ENCODE measurements at regions not wholly inside any gene's neighbourhood (a gene's known extent, or its start where the extent isn't known, plus 50 kb on each side); places are given as distances from the start of the nearest gene placed in this dataset.

DNA sequence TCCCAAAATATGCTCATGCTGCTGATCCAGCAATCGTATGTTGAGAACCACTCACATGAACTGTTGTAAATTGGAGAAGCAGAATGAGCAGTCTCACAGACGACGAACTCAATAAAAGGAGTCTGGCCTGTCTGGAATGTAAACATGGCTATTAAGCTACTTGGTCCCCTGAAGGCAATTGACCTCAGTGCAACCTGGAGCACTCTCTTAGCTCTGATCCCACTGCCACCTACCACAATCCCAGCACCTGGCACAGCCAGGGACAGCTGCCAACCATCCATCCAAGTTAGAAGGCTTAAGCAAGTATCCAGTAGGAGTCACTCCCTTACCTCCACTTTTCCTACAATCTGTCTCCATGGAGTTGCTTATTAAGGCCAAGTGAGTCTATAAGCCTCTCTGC, 406.9 kb upstream of the CLEC14A start:
- no peak for TF ChIP-seq RFX5 (IDR thresholded peaks at IDR 0.05; ENCODE audit: low read depth, low read length)
- TF ChIP-seq, protein P1, sequence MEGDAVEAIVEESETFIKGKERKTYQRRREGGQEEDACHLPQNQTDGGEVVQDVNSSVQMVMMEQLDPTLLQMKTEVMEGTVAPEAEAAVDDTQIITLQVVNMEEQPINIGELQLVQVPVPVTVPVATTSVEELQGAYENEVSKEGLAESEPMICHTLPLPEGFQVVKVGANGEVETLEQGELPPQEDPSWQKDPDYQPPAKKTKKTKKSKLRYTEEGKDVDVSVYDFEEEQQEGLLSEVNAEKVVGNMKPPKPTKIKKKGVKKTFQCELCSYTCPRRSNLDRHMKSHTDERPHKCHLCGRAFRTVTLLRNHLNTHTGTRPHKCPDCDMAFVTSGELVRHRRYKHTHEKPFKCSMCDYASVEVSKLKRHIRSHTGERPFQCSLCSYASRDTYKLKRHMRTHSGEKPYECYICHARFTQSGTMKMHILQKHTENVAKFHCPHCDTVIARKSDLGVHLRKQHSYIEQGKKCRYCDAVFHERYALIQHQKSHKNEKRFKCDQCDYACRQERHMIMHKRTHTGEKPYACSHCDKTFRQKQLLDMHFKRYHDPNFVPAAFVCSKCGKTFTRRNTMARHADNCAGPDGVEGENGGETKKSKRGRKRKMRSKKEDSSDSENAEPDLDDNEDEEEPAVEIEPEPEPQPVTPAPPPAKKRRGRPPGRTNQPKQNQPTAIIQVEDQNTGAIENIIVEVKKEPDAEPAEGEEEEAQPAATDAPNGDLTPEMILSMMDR (conservative IDR thresholded peaks at IDR 0.05; ENCODE audit: low read depth, low read length) = no peak
- TF ChIP-seq MXI1 (IDR thresholded peaks at IDR 0.05; ENCODE audit: borderline replicate concordance, low read depth, low read length) = no peak
- TF ChIP-seq POLR2A (IDR thresholded peaks at IDR 0.05; ENCODE audit: low read depth, low read length) = no peak
- no peak for TF ChIP-seq MAFK (IDR thresholded peaks at IDR 0.05; ENCODE audit: low read depth, low read length)
